SK-N-MC (cell line): ENCODE measurements at regions not wholly inside any gene's neighbourhood (a gene's known extent, or its start where the extent isn't known, plus 50 kb on each side); places are given as distances from the start of the nearest gene placed in this dataset.

Experiments used
- EZH2 ChIP-seq: fragments of 200-600 bp; sonication (generic); IDR thresholded peaks from one replicate; pipeline ENCODE4 v1.6.1; 2017; ENCODE audit warnings: antibody characterized with exemption
- FOXP2 ChIP-seq: optimal IDR thresholded peaks from 2 replicates; pipeline ENCODE3; 2011; ENCODE audit warnings: mild to moderate bottlenecking, moderate library complexity; ENCODE audit not compliant: insufficient read depth; ENCODE audit errors: extremely low read length, control extremely low read depth
- POLR2AphosphoS5 ChIP-seq: IDR thresholded peaks from 2 replicates; pipeline ENCODE4 v1.6.1; 2012; ENCODE audit warnings: mild to moderate bottlenecking, low read depth, low read length, borderline replicate concordance

GRCh38 chr12:63495974-63496373 lies 172.3 kb downstream of the DPY19L2 start:
- TF ChIP-seq POLR2AphosphoS5 = no peak
- TF ChIP-seq EZH2 = no peak
- no peak for TF ChIP-seq FOXP2
